GM23338 (cell line): ENCODE measurements at regions not wholly inside any gene's neighbourhood (a gene's known extent, or its start where the extent isn't known, plus 50 kb on each side); places are given as distances from the start of the nearest gene placed in this dataset.

Source experiments
- ATAC-seq: fragments of 200-7000 bp; cut with Tn5 transposase; 3 replicates; pipeline ENCODE4 v1.9.1; 2020
- DNase-seq: peaks from one replicate; pipeline ENCODE4 v3.0.0-alpha.2; 2015; ENCODE audit warnings: low spot score
- H2AFZ ChIP-seq: fragments of 200-600 bp; sonication (generic); 2 replicates; pipeline ENCODE4 v1.8.0; 2016; ENCODE audit warnings: antibody characterized with exemption, mild to moderate bottlenecking, moderate library complexity
- H3F3A ChIP-seq: fragments of 200-600 bp; sonication (generic); replicated peaks from 2 replicates; pipeline ENCODE4 v1.8.0; 2017; ENCODE audit warnings: antibody characterized with exemption, mixed run types, low read depth
- H3K27ac ChIP-seq: fragments of 200-600 bp; sonication (generic); 2 replicates; pipeline ENCODE4 v1.6.1; 2016; ENCODE audit warnings: low read depth
- H3K27me3 ChIP-seq: fragments of 200-600 bp; sonication (generic); 2 replicates; pipeline ENCODE4 v1.8.0; 2016; ENCODE audit warnings: mild to moderate bottlenecking, mixed run types, moderate library complexity; ENCODE audit not compliant: insufficient read depth
- H3K36me3 ChIP-seq: fragments of 200-600 bp; sonication (generic); 2 replicates; pipeline ENCODE4 v1.8.0; 2016; ENCODE audit warnings: mild to moderate bottlenecking; ENCODE audit not compliant: insufficient read depth
- H3K4me1 ChIP-seq: fragments of 200-600 bp; sonication (generic); 2 replicates; pipeline ENCODE4 v1.8.0; 2016; ENCODE audit warnings: mild to moderate bottlenecking, moderate library complexity; ENCODE audit not compliant: insufficient read depth
- H3K4me2 ChIP-seq: fragments of 200-600 bp; sonication (generic); 2 replicates; pipeline ENCODE4 v1.7.1; 2017; ENCODE audit warnings: mixed run types
- H3K4me3 ChIP-seq: fragments of 200-600 bp; sonication (generic); 2 replicates; pipeline ENCODE4 v1.6.1; 2016; ENCODE audit warnings: mixed run types
- H3K79me2 ChIP-seq: fragments of 200-600 bp; sonication (generic); replicated peaks from 2 replicates; pipeline ENCODE4 v1.8.0; 2017; ENCODE audit warnings: mild to moderate bottlenecking; ENCODE audit not compliant: insufficient read depth
- H3K9me2 ChIP-seq: fragments of 200-600 bp; sonication (generic); 2 replicates; pipeline ENCODE4 v1.8.0; 2017; ENCODE audit not compliant: insufficient read depth
- H4K20me1 ChIP-seq: fragments of 200-600 bp; sonication (generic); replicated peaks from 2 replicates; pipeline ENCODE4 v1.8.0; 2017; ENCODE audit warnings: mild to moderate bottlenecking; ENCODE audit not compliant: insufficient read depth
- H3K27ac Mint-ChIP-seq: 2 replicates; pipeline ENCODE4 v1.8.0; 2020; ENCODE audit warnings: inconsistent platforms, mild to moderate bottlenecking, moderate library complexity, mixed read lengths
- H3K27me3 Mint-ChIP-seq: 3 replicates; pipeline ENCODE4 v1.8.0; 2022; ENCODE audit warnings: low read depth, mild to moderate bottlenecking, moderate library complexity, mixed read lengths, inconsistent platforms; ENCODE audit not compliant: insufficient read depth, poor library complexity
- H3K36me3 Mint-ChIP-seq: 3 replicates; pipeline ENCODE4 v1.8.0; 2021; ENCODE audit warnings: low read depth, mild to moderate bottlenecking, inconsistent platforms, moderate library complexity, mixed read lengths
- H3K4me1 Mint-ChIP-seq: 3 replicates; pipeline ENCODE4 v1.8.0; 2020; ENCODE audit warnings: mild to moderate bottlenecking, inconsistent platforms, mixed read lengths
- H3K4me3 Mint-ChIP-seq: 3 replicates; pipeline ENCODE4 v1.8.0; 2021; ENCODE audit warnings: moderate library complexity, mild to moderate bottlenecking, inconsistent platforms, mixed read lengths
- H3K9me3 Mint-ChIP-seq: 3 replicates; pipeline ENCODE4 v1.8.0; 2020; ENCODE audit warnings: moderate library complexity, mild to moderate bottlenecking, inconsistent platforms, mixed read lengths
- CREB1 ChIP-seq: fragments of 250-450 bp; sonication (Bioruptor Pico); IDR thresholded peaks from 2 replicates; pipeline ENCODE4 v1.5.0; 2020; ENCODE audit warnings: low read depth, mild to moderate bottlenecking, moderate library complexity
- EZH2 ChIP-seq: fragments of 200-600 bp; sonication (generic); IDR thresholded peaks from one replicate; pipeline ENCODE4 v1.8.0; 2017; ENCODE audit warnings: antibody characterized with exemption, mild to moderate bottlenecking, low read depth; ENCODE audit not compliant: unreplicated experiment
- POLR2AphosphoS5 ChIP-seq: IDR thresholded peaks from 2 replicates; pipeline ENCODE4 v1.6.1; 2016; ENCODE audit warnings: antibody characterized with exemption, low read depth
- STAT1 ChIP-seq: IDR thresholded peaks from one replicate; pipeline ENCODE4 v1.6.1; 2016; ENCODE audit warnings: antibody characterized with exemption; ENCODE audit not compliant: unreplicated experiment
- ZNF114 ChIP-seq: fragments of 250-450 bp; sonication (Bioruptor Pico); IDR thresholded peaks from 2 replicates; pipeline ENCODE4 v1.5.0; 2020; ENCODE audit warnings: mild to moderate bottlenecking, moderate library complexity
- ZNF331 ChIP-seq: fragments of 250-450 bp; sonication (Bioruptor Pico); IDR thresholded peaks from 2 replicates; pipeline ENCODE4 v1.5.0; 2020; ENCODE audit warnings: low read depth, mild to moderate bottlenecking, moderate library complexity
- TF ChIP-seq, protein P1 (sequence below): IDR thresholded peaks from 2 replicates; pipeline ENCODE4 v1.6.1; 2016; ENCODE audit warnings: antibody characterized with exemption
- TF ChIP-seq, protein P2 (sequence below), 2 experiments: fragments of 200-600 bp in 1 of 2; sonication (generic) in 1 of 2; conservative IDR thresholded peaks; 2 replicates each; pipeline versions ENCODE4 v1.5.1 to v1.6.1; 2016 to 2017; ENCODE audit warnings: antibody characterized with exemption in 2 of 2, low read depth in 2 of 2, mild to moderate bottlenecking in 2 of 2, moderate library complexity in 1 of 2
- TF ChIP-seq, protein P3 (sequence below): fragments of 250-450 bp; sonication (Bioruptor Pico); IDR thresholded peaks from 2 replicates; pipeline ENCODE4 v1.5.0; 2020; ENCODE audit warnings: mild to moderate bottlenecking, moderate library complexity

DNA sequence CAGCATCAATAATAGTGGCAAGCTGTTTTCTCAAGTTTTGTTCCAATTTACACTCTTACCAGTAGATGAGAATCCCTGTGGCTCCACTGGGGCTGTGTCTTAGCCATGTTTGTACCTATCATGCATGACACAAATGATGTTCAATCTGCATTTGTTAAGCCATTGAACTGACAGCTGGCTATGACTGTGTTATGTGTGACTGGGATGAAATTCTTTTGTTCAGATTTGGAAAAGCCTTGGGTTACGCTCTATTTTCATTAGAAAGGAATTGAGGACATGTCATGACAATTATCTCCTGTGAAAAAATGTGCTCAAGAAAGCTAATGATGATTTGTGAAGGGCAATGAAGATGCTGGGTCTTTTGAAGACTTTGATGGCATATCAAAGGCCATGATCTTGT is 201.8 kb upstream of the LARGE1 start:
- no peak overlapping the region for H3K4me2 ChIP-seq
- H3K36me3 ChIP-seq: no peaks in the 10 kb centered on the region
- no peaks in the 10 kb centered on the region for H3K79me2 ChIP-seq
- no peaks in the 10 kb centered on the region for H3K27me3 ChIP-seq
- no peaks in the 10 kb centered on the region for H3K4me1 ChIP-seq
- DNase-seq: no peak
- ATAC-seq: no peak
- H3K4me3 ChIP-seq: no peak overlapping the region
- no peaks in the 10 kb centered on the region for H3F3A ChIP-seq
- H3K27ac ChIP-seq: no peak overlapping the region
- no peak overlapping the region for H2AFZ ChIP-seq
- Mint-ChIP-seq H3K9me3 (peaks cover 30% of the 10 kb centered on the region), H3K36me3 (no peaks in the 10 kb centered on the region), H3K27ac (no peak overlapping the region), H3K4me1 (no peaks in the 10 kb centered on the region), H3K4me3 (no peak overlapping the region), H3K27me3 (peaks cover 2% of the 10 kb centered on the region)
- H3K9me2 ChIP-seq: no peaks in the 10 kb centered on the region
- no peaks in the 10 kb centered on the region for H4K20me1 ChIP-seq
- TF ChIP-seq EZH2 (no peak), POLR2AphosphoS5 (no peak), STAT1 (no peak), CREB1 (CRISPR knock-in tag) (no peak), ZNF331 (CRISPR knock-in tag) (no peak), ZNF114 (CRISPR knock-in tag) (no peak)
- TF ChIP-seq, protein P1, sequence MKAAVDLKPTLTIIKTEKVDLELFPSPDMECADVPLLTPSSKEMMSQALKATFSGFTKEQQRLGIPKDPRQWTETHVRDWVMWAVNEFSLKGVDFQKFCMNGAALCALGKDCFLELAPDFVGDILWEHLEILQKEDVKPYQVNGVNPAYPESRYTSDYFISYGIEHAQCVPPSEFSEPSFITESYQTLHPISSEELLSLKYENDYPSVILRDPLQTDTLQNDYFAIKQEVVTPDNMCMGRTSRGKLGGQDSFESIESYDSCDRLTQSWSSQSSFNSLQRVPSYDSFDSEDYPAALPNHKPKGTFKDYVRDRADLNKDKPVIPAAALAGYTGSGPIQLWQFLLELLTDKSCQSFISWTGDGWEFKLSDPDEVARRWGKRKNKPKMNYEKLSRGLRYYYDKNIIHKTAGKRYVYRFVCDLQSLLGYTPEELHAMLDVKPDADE: no peak
- TF ChIP-seq, protein P2, sequence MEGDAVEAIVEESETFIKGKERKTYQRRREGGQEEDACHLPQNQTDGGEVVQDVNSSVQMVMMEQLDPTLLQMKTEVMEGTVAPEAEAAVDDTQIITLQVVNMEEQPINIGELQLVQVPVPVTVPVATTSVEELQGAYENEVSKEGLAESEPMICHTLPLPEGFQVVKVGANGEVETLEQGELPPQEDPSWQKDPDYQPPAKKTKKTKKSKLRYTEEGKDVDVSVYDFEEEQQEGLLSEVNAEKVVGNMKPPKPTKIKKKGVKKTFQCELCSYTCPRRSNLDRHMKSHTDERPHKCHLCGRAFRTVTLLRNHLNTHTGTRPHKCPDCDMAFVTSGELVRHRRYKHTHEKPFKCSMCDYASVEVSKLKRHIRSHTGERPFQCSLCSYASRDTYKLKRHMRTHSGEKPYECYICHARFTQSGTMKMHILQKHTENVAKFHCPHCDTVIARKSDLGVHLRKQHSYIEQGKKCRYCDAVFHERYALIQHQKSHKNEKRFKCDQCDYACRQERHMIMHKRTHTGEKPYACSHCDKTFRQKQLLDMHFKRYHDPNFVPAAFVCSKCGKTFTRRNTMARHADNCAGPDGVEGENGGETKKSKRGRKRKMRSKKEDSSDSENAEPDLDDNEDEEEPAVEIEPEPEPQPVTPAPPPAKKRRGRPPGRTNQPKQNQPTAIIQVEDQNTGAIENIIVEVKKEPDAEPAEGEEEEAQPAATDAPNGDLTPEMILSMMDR (conservative IDR thresholded peaks at IDR 0.05; ENCODE audit: low read depth in 2 of 2): no peak
- TF ChIP-seq, protein P3, sequence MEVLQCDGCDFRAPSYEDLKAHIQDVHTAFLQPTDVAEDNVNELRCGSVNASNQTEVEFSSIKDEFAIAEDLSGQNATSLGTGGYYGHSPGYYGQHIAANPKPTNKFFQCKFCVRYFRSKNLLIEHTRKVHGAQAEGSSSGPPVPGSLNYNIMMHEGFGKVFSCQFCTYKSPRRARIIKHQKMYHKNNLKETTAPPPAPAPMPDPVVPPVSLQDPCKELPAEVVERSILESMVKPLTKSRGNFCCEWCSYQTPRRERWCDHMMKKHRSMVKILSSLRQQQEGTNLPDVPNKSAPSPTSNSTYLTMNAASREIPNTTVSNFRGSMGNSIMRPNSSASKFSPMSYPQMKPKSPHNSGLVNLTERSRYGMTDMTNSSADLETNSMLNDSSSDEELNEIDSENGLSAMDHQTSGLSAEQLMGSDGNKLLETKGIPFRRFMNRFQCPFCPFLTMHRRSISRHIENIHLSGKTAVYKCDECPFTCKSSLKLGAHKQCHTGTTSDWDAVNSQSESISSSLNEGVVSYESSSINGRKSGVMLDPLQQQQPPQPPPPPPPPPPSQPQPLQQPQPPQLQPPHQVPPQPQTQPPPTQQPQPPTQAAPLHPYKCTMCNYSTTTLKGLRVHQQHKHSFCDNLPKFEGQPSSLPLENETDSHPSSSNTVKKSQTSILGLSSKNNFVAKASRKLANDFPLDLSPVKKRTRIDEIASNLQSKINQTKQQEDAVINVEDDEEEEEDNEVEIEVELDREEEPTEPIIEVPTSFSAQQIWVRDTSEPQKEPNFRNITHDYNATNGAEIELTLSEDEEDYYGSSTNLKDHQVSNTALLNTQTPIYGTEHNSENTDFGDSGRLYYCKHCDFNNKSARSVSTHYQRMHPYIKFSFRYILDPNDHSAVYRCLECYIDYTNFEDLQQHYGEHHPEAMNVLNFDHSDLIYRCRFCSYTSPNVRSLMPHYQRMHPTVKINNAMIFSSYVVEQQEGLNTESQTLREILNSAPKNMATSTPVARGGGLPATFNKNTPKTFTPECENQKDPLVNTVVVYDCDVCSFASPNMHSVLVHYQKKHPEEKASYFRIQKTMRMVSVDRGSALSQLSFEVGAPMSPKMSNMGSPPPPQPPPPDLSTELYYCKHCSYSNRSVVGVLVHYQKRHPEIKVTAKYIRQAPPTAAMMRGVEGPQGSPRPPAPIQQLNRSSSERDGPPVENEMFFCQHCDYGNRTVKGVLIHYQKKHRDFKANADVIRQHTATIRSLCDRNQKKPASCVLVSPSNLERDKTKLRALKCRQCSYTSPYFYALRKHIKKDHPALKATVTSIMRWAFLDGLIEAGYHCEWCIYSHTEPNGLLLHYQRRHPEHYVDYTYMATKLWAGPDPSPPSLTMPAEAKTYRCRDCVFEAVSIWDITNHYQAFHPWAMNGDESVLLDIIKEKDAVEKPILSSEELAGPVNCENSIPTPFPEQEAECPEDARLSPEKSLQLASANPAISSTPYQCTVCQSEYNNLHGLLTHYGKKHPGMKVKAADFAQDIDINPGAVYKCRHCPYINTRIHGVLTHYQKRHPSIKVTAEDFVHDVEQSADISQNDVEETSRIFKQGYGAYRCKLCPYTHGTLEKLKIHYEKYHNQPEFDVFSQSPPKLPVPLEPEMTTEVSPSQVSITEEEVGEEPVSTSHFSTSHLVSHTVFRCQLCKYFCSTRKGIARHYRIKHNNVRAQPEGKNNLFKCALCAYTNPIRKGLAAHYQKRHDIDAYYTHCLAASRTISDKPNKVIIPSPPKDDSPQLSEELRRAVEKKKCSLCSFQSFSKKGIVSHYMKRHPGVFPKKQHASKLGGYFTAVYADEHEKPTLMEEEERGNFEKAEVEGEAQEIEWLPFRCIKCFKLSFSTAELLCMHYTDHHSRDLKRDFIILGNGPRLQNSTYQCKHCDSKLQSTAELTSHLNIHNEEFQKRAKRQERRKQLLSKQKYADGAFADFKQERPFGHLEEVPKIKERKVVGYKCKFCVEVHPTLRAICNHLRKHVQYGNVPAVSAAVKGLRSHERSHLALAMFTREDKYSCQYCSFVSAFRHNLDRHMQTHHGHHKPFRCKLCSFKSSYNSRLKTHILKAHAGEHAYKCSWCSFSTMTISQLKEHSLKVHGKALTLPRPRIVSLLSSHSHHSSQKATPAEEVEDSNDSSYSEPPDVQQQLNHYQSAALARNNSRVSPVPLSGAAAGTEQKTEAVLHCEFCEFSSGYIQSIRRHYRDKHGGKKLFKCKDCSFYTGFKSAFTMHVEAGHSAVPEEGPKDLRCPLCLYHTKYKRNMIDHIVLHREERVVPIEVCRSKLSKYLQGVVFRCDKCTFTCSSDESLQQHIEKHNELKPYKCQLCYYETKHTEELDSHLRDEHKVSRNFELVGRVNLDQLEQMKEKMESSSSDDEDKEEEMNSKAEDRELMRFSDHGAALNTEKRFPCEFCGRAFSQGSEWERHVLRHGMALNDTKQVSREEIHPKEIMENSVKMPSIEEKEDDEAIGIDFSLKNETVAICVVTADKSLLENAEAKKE (CRISPR knock-in tag): no peak
